ENCODE measurements at regions not wholly inside any gene's neighbourhood (a gene's known extent, or its start where the extent isn't known, plus 50 kb on each side); places are given as distances from the start of the nearest gene placed in this dataset.

DNA sequence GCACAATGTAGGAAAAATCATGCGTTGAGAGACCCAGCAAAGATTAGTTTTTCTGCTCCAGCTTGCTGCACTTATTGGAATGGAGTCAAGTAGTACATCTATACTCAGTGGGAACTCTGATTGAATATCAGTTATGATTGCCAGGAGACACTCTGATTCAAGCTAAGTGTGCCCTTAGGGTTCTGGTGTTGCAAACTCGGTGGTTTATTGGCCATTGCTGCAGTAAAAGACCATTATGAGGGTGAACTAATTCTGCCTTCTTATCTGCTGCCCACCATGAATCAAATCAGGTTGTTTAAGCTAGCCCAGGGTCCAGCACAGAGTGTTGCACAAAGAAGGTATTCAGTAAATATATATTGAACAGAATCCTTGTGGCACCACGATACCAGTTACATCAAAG is 74.8 kb upstream of the GLS start:
- Mint-ChIP-seq H3K27me3 (peaks cover 0 to 1% of the 10 kb centered on the region in 2 donors), H3K36me3 (no peaks in the 10 kb centered on the region), H3K4me1 (no peaks in the 10 kb centered on the region), H3K4me3 (no peak overlapping the region), H3K9me3 (no peaks in the 10 kb centered on the region), H3K27ac (no peak overlapping the region)
- DNase-seq (no peak), ATAC-seq (replicated peaks in 1 of 4) (no peak)
- Histone ChIP-seq H3K9me3 (no peaks in the 10 kb centered on the region), H3K4me1 (ENCODE audit: control insufficient read depth in 1 of 2, extremely low read depth in 1 of 2, insufficient read depth in 2 of 2, low read length in 2 of 2) (no peaks in the 10 kb centered on the region), H3K4me3 (ENCODE audit: control insufficient read depth in 1 of 2, extremely low read depth in 1 of 2, low read length in 1 of 2) (no peak overlapping the region), H3K27ac (ENCODE audit: low read length) (no peak overlapping the region), H3K36me3 (ENCODE audit: control insufficient read depth in 2 of 2, extremely low read depth in 1 of 2, insufficient read depth in 1 of 2, low read length in 1 of 2) (no peaks in the 10 kb centered on the region), H3K27me3 (replicated peaks in 1 of 2; ENCODE audit: control insufficient read depth in 2 of 2, extremely low read depth in 1 of 2, insufficient read depth in 2 of 2, low read length in 1 of 2) (no peaks in the 10 kb centered on the region)
- 88% methylated on average over 1 of the region's 3 CpGs for WGBS (ENCODE audit: insufficient coverage)
- CTCF ChIA-PET: interaction anchor here (0.7 to 1.1 kb wide), 4 partner anchors 13 to 939 kb away, joined by 3 to 12 read pairs (median 5); no protein-coding TSS in a partner anchor
- POLR2A ChIA-PET: no interaction called here

DNA sequence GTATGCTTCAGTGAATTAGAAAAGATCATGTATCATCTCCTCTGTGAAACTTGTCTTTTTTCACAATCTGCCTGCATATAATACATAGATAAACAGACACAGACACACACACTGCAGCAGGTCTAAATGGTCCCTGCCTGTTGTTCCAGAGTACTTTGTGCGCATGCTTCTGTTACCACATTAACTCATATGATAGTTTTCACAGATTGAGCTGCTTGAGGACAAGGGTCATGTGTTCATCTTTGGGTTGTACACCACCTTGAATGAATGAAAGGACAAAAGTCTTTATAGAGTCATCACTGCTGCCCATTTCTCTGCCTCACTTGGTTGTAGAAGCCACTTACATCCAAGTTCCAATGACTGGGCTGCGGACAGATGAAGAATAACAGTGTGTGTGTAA is 72.7 kb upstream of the GLS start:
- WGBS (ENCODE audit: insufficient coverage): no CpG with 5 or more reads among the region's 2 CpGs
- H3K4me1 Mint-ChIP-seq: no peaks in the 10 kb centered on the region
- Histone ChIP-seq H3K9me3 (no peaks in the 10 kb centered on the region), H3K4me1 (ENCODE audit: control insufficient read depth in 1 of 2, extremely low read depth in 1 of 2, insufficient read depth in 2 of 2, low read length in 2 of 2) (no peaks in the 10 kb centered on the region), H3K36me3 (ENCODE audit: control insufficient read depth in 2 of 2, extremely low read depth in 1 of 2, insufficient read depth in 1 of 2, low read length in 1 of 2) (no peaks in the 10 kb centered on the region), H3K4me3 (ENCODE audit: control insufficient read depth in 1 of 2, extremely low read depth in 1 of 2, low read length in 1 of 2) (no peak overlapping the region), H3K27me3 (replicated peaks in 1 of 2; ENCODE audit: control insufficient read depth in 2 of 2, extremely low read depth in 1 of 2, insufficient read depth in 2 of 2, low read length in 1 of 2) (no peaks in the 10 kb centered on the region), H3K27ac (ENCODE audit: low read length) (no peak overlapping the region)
- H3K27ac Mint-ChIP-seq: no peak overlapping the region
- no peaks in the 10 kb centered on the region for H3K9me3 Mint-ChIP-seq
- CTCF ChIA-PET: interaction anchor here in 1 of 2 donors (0.5 kb wide), 1 partner anchor 425 kb away, joined by 3 read pairs; no protein-coding TSS in a partner anchor
- ATAC-seq (replicated peaks in 1 of 4) (no peak), DNase-seq (no peak)
- H3K4me3 Mint-ChIP-seq: no peak overlapping the region
- POLR2A ChIA-PET: no interaction called here
- H3K27me3 Mint-ChIP-seq: peaks cover 0 to 1% of the 10 kb centered on the region in 2 donors
- H3K36me3 Mint-ChIP-seq: no peaks in the 10 kb centered on the region

DNA sequence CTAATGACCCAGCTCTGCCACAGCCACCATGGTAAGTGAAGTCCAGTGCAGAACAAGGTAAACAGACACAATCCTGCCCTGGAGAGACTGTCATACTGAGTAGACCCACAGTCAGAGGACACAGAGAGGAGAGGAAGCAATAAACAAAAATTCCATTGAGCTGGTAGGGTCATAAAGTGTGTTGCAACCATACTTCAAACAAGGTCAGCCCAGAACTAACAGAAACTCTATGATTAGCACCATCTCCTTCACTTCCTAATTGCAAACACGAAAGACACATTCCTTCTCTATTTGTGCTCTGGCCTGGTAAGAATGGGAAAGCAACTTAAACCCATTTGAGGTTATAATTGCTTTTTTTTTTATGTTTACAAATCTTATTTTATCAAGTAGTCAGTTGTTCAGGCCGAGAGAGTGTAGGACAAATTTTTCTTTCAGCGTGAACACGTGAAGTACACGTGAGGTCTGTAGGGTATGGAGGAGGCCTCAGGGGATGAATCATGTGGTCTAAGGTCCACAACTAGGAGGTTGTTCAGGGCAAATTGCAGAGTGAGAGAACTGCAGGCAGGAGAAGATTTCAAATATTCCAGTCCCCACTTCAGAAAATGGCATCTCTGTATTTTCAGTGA is 71.4 kb upstream of the GLS start:
- 93% methylated on average over 4 of the region's 5 CpGs for WGBS (ENCODE audit: insufficient coverage)

DNA sequence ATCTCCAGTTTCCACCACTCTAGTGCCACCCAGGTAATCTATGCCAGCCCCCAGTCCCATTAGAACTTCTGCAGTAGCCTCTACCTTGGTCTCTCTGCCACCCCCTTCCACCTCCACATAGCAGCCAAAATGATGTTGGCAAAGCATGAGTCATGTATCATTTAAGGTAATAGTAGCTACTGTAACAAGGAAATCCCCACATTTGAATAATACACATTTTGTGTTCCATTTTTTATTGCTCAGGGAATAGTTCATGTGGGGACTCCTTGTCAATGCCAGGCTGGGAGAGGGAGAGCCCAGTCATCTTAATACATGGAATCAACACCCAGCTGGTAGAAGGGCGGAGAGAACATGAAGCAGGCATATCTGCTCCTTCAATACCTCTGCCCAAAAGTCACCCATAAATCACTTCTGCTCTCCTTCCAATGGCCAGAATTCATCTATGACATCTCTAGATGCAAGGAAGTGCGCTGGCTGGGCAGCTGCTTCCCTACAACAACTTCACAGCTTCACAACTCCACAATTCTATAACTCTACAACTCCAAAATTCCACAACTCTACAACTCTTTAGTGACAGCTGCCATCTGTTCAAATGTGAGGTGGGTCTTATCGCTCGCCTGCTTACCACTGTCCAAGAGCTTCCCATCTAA is 70.6 kb upstream of the GLS start:
- peaks cover 0 to 1% of the 10 kb centered on the region in 2 donors for H3K27me3 Mint-ChIP-seq
- DNase-seq (no peak), ATAC-seq (replicated peaks in 1 of 4) (no peak)
- CTCF ChIA-PET: no interaction called here
- H3K4me1 Mint-ChIP-seq: no peaks in the 10 kb centered on the region
- no peak overlapping the region for H3K27ac Mint-ChIP-seq
- H3K9me3 Mint-ChIP-seq: no peaks in the 10 kb centered on the region
- Histone ChIP-seq H3K27me3 (replicated peaks in 1 of 2; ENCODE audit: control insufficient read depth in 2 of 2, extremely low read depth in 1 of 2, insufficient read depth in 2 of 2, low read length in 1 of 2) (no peaks in the 10 kb centered on the region), H3K9me3 (no peaks in the 10 kb centered on the region), H3K36me3 (ENCODE audit: control insufficient read depth in 2 of 2, extremely low read depth in 1 of 2, insufficient read depth in 1 of 2, low read length in 1 of 2) (no peaks in the 10 kb centered on the region), H3K4me3 (ENCODE audit: control insufficient read depth in 1 of 2, extremely low read depth in 1 of 2, low read length in 1 of 2) (no peak overlapping the region), H3K27ac (ENCODE audit: low read length) (no peak overlapping the region), H3K4me1 (ENCODE audit: control insufficient read depth in 1 of 2, extremely low read depth in 1 of 2, insufficient read depth in 2 of 2, low read length in 2 of 2) (no peaks in the 10 kb centered on the region)
- no peaks in the 10 kb centered on the region for H3K36me3 Mint-ChIP-seq
- H3K4me3 Mint-ChIP-seq: no peak overlapping the region
- 75% methylated on average over 4 of the region's 4 CpGs for WGBS (ENCODE audit: insufficient coverage)
- POLR2A ChIA-PET: no interaction called here

More for the DNA sequence above, 71.4 kb upstream of the GLS start:
- no peak overlapping the region for H3K27ac Mint-ChIP-seq
- no peak overlapping the region for H3K4me3 Mint-ChIP-seq
- no peaks in the 10 kb centered on the region for H3K4me1 Mint-ChIP-seq
- Histone ChIP-seq H3K9me3 (no peaks in the 10 kb centered on the region), H3K4me1 (ENCODE audit: control insufficient read depth in 1 of 2, extremely low read depth in 1 of 2, insufficient read depth in 2 of 2, low read length in 2 of 2) (no peaks in the 10 kb centered on the region), H3K4me3 (ENCODE audit: control insufficient read depth in 1 of 2, extremely low read depth in 1 of 2, low read length in 1 of 2) (no peak overlapping the region), H3K27ac (ENCODE audit: low read length) (no peak overlapping the region), H3K36me3 (ENCODE audit: control insufficient read depth in 2 of 2, extremely low read depth in 1 of 2, insufficient read depth in 1 of 2, low read length in 1 of 2) (no peaks in the 10 kb centered on the region), H3K27me3 (replicated peaks in 1 of 2; ENCODE audit: control insufficient read depth in 2 of 2, extremely low read depth in 1 of 2, insufficient read depth in 2 of 2, low read length in 1 of 2) (no peaks in the 10 kb centered on the region)
- H3K9me3 Mint-ChIP-seq: no peaks in the 10 kb centered on the region
- ATAC-seq (replicated peaks in 1 of 4): no peak
- no peak for DNase-seq
- ChIA-PET CTCF (interaction anchor here in 1 of 2 donors (1.0 kb wide), 1 partner anchor 426 kb away, joined by 6 read pairs; no protein-coding TSS in a partner anchor), POLR2A (no interaction called here)
- no peaks in the 10 kb centered on the region for H3K36me3 Mint-ChIP-seq
- H3K27me3 Mint-ChIP-seq: peaks cover 0 to 1% of the 10 kb centered on the region in 2 donors

DNA sequence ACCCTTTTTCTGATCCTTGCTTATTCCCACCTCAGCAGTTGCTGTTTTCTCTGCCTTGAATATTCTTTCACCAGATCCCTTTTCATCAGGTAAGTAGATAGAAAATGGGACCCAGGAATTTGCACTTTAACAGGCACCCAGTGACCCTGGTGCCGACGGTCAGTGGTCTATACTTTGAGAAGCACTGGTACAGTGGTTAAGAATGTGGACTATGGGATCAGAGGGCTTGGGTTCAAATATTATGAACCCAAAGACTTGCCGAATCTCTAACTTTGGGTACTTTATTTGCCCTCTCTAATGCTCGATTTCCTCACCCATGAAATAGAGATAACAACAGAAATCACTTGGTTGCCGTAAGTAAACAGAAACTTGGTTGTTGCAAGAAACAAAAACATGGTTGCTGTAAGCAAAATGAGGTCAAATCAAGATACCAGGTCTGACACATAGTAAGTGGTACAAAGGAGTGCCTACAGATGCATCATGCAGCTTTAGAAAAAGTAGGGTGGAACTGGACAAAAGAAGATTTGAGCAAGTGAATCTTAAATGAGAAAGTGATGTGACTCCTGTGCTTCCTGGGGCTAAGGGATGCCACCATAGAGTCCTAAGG is 69.5 kb upstream of the GLS start:
- 80% methylated on average over 3 of the region's 5 CpGs for WGBS (ENCODE audit: insufficient coverage)
- Histone ChIP-seq H3K27me3 (replicated peaks in 1 of 2; ENCODE audit: control insufficient read depth in 2 of 2, extremely low read depth in 1 of 2, insufficient read depth in 2 of 2, low read length in 1 of 2) (no peaks in the 10 kb centered on the region), H3K4me3 (ENCODE audit: control insufficient read depth in 1 of 2, extremely low read depth in 1 of 2, low read length in 1 of 2) (no peak overlapping the region), H3K9me3 (no peaks in the 10 kb centered on the region), H3K4me1 (ENCODE audit: control insufficient read depth in 1 of 2, extremely low read depth in 1 of 2, insufficient read depth in 2 of 2, low read length in 2 of 2) (no peaks in the 10 kb centered on the region), H3K27ac (ENCODE audit: low read length) (no peak overlapping the region), H3K36me3 (ENCODE audit: control insufficient read depth in 2 of 2, extremely low read depth in 1 of 2, insufficient read depth in 1 of 2, low read length in 1 of 2) (no peaks in the 10 kb centered on the region)
- no peaks in the 10 kb centered on the region for H3K9me3 Mint-ChIP-seq
- ChIA-PET POLR2A (no interaction called here), CTCF (no interaction called here)
- DNase-seq (no peak), ATAC-seq (replicated peaks in 1 of 4) (no peak)
- peaks cover 0 to 1% of the 10 kb centered on the region in 2 donors for H3K27me3 Mint-ChIP-seq
- no peak overlapping the region for H3K27ac Mint-ChIP-seq
- H3K4me3 Mint-ChIP-seq: no peak overlapping the region
- no peaks in the 10 kb centered on the region for H3K4me1 Mint-ChIP-seq
- no peaks in the 10 kb centered on the region for H3K36me3 Mint-ChIP-seq

DNA sequence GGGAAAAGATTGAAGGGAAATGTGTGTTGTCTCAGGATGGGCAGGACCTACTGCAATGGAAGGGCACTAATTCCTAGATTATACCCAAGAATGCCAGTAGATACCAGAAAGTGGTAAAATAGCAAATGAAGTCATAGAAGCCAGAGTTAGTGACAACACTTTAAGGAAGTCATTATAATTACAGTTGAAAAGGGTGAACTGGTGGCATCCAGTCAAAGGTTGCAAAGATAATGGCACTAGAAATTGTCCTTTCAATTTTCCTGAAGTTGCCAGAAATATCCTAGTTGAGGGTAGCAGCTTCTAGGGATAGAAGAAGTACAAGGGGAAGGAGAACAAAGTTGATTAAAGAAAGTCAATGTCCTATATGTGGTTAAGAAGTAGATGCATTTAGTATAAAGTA is 68.8 kb upstream of the GLS start:
- Mint-ChIP-seq H3K4me3 (no peak overlapping the region), H3K36me3 (peaks cover 6% of the 10 kb centered on the region), H3K9me3 (peaks cover 0 to 7% (median 6%) of the 10 kb centered on the region in 3 donors), H3K4me1 (no peaks in the 10 kb centered on the region), H3K27me3 (peaks cover 0 to 1% of the 10 kb centered on the region in 2 donors), H3K27ac (no peak overlapping the region)
- Histone ChIP-seq H3K27me3 (replicated peaks in 1 of 2; ENCODE audit: control insufficient read depth in 2 of 2, extremely low read depth in 1 of 2, insufficient read depth in 2 of 2, low read length in 1 of 2) (no peaks in the 10 kb centered on the region), H3K4me3 (ENCODE audit: control insufficient read depth in 1 of 2, extremely low read depth in 1 of 2, low read length in 1 of 2) (no peak overlapping the region), H3K27ac (ENCODE audit: low read length) (no peak overlapping the region), H3K4me1 (ENCODE audit: control insufficient read depth in 1 of 2, extremely low read depth in 1 of 2, insufficient read depth in 2 of 2, low read length in 2 of 2) (no peaks in the 10 kb centered on the region), H3K36me3 (ENCODE audit: control insufficient read depth in 2 of 2, extremely low read depth in 1 of 2, insufficient read depth in 1 of 2, low read length in 1 of 2) (no peaks in the 10 kb centered on the region), H3K9me3 (no peaks in the 10 kb centered on the region)
- ChIA-PET POLR2A (no interaction called here), CTCF (no interaction called here)
- ATAC-seq (replicated peaks in 1 of 4) (no peak), DNase-seq (no peak)
